Anterior cingulate cortex (tissue), 58 donors: ENCODE measurements at regions not wholly inside any gene's neighbourhood (a gene's known extent, or its start where the extent isn't known, plus 50 kb on each side); places are given as distances from the start of the nearest gene placed in this dataset.
"Not testable (repeated sequence)": the region's sequence is repeated elsewhere in the genome, so short reads cannot be mapped to it uniquely, and the experiment has no call there.

Source experiments
- DNase-seq, 58 donors: peaks; one replicate each; lab custom pipeline; 2025; lab: John Stamatoyannopoulos, UW

DNA sequence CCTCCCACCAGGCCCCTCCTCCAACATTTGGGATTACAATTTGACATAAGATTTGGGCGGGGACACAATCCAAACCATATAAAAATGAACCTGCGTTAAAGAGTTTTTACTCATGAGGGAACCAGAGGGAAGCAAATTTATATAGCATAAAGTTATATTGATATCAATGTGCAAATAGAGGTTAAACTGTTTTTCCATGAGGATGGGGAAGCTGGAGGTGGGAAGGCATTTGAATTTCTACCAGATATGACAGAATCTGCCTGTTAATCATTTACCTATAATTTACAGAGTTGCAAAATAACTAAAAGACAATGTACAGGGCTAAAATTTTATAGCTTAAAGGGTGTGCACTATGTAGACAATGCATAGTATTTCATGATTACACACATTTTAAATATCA is 322.0 kb upstream of the FKBP1C start:
- DNase-seq: no peak

DNA sequence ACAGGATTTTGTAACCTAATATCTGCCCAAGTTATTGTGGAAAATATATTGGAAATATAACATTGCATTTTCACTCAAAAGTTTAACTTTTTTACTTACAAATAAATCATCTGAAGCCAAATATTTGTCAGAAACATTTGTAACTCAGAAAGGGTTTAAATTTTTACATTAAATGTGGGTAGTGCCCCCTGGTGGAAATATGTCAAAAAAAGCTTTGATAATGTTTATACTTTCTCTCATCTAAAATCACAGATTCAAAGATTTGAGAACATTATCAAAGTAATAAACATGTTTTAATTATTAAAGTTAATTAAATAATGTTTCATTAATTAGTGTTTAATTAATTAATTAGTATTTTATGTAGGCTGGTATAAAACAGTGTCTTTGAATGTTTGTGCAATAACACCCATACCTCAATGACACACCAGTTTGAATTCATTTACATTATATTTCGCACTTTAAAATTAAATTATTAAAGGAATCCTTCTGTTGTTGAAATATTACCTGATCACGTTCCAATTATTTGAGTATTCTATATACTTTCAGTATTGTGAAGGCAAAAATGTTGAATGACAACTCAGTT is 320.1 kb upstream of the FKBP1C start:
- peak in 2 of 58 donors; percentile 1 to 6 for DNase-seq

DNA sequence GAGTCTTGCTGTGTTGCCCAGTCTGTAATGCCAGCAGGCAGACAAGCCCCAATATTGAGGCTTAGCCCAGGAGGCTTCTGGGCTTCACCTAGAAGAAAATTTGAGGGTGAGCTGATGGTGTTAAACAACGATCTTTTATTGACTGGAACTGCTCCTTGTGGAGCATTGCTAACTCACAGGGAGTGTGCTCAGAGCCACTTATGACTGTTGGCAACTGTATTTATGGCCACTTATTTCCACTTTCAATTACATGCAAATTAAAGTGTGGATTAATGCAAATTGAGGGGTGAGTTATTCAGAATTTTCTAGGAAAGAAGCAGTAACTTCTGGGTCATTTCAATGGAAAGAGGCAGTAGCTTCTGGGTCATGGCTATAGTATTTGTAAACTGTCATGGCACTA is 317.2 kb upstream of the FKBP1C start:
- DNase-seq: no peak

DNA sequence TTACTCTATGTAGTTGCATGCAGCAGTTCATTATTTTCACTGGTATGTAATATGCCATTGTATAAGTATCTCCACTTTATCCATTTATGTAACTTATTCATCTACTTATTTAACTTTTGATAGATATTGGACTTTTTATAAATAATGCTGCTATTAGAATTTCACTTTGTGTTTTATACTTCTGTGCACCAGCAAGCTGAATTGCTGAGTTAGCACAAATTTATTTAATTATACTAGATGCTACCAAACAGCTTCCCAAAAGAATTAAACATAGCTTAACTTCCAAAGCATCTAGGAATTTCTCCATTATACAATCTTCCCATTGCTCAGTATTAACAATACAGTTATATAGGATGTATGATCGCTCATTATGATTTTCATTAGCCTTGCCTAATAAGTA is 308.0 kb upstream of the FKBP1C start:
- no peak for DNase-seq

DNA sequence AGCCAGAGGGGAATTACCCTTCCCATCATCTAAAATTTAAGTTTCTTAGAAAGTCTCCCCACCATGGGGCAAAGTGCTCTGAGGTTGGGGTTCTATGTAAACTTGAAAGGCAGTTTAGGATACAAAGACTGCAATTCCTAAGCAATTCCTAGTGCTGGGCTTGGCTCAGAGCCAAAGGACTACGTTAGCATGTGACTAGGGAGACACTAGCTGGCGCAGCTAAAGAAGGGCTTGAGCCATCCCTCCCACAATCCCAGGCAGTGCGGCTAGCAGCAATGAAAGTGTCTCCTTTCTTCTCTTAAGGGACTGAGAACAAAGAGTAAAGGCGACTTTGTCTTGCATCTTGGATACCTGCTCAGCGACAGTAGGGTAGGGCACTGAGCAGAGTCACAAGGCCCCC is 306.6 kb upstream of the FKBP1C start:
- DNase-seq: no peak

DNA sequence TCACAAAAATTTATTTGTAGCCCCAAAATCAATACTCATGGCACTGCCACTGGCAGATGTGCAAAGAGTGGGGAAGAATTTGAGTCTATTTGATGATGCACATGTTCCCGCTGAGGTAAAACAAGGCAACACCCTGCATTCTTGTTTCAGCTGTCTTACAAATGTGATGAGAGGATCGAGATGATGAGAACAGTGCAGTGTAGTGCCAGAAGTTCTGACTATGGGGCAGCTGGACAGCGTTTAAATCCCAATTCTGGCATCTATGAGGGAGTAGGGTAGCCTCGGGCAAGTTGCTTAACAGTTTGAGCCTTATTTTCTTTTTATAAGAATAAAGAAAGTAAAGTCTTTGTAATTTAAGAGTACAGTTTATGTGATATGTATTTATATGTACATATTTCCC is 296.7 kb upstream of the FKBP1C start:
- DNase-seq: no peak

DNA sequence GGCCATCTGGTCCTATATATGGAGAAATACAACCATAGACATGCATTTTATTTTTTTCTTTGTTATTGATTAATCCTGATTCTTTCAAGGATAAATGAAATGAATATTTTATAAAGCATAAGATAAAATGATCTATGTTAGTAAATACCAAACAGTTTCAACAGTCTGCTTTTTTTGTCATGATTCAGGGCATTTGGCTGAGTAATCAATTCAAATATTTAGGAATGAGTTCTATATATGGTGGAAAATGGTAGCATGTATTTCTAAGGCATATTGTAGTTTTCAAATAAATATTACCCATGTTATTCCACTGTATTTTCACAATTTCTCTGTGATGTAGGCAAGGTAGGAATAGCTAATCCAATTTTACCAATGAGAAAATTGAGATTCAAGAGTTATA is 287.5 kb upstream of the FKBP1C start:
- DNase-seq: no peak

DNA sequence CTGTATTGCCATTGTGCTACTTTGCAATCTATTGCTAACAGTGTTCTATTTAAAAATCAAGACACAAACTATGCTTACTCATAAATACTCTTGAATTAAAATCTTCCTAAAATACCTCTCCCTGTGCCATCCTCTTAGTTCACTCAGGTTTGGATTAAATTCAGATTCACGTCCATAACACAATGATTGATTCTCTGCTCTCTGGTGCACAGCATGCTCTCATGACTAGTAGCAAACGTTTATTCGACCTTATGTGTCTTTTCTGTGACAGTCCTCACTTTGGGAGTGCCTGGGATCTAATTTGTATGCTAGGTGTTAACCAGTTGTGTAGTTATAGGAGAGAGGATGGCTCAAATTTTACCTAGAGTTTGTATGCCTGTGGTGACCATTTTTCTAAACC is 270.4 kb upstream of the FKBP1C start:
- DNase-seq: no peak

DNA sequence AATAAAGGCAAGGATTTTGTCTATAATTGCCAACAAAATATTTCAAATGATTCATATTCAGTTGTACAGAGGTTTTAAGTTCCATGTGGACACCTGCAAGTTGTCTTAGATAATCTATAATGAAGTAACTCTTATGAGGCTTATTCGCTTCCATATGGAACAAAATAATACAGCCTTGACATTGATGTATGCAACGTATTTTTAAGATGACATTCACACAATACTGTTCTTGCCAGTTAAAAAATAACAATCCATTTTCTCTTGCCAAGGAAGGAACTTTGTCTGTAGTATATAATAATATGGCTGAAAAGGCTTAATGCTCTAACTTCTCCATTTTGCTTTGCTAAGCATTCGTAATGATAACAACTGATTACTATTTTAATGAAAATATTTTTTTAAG is 269.3 kb upstream of the FKBP1C start:
- DNase-seq: no peak

DNA sequence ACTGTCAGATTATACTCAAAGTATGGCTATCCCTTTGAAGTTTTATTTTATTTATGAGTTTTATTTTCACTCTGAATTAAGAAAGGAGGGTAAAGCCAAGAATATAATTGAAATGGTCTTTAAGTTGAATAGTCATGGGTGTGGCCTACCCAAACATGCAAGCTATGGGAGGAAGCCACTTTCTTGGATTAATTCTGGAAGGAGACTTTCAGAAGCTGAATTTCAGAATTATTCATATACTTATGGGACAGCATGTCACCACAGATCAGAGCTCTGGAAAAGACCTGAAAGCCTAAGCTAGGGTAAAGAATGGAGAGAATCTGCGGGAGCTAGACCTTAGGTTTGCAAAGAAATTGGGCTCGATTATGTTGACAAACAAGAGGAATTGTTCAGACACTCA is 242.4 kb upstream of the FKBP1C start:
- no peak for DNase-seq

DNA sequence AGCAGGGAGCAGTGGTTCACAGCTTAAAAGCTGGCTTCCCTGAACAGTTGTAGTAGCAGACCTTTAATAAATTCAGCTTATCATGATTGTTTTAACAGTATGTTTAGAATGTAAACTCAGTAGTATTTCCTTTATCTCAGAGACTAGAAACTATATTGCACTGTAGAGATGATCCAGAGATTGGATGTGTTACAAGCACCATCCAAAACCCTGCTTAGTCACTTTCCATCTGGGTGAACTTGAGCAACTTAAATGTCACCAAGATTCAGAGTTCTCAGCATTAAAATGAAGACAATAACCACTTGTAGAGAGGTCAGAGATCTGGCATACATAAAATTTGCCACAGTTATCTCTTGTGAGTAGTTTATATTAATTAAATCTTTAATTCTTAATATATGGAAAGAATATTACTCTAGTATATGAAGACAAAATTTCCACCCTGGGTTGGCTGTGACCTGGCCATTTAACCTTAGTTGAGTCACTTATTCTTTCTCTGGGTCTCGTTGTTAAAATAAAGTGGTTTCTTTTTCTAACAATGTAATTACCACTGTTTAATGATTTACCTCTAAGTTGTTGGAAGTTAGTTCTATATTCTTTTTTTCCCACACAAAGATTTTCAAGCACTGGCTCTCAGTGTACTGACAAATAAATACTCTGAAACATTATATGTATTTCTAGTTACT is 239.2 kb upstream of the FKBP1C start:
- no peak for DNase-seq

DNA sequence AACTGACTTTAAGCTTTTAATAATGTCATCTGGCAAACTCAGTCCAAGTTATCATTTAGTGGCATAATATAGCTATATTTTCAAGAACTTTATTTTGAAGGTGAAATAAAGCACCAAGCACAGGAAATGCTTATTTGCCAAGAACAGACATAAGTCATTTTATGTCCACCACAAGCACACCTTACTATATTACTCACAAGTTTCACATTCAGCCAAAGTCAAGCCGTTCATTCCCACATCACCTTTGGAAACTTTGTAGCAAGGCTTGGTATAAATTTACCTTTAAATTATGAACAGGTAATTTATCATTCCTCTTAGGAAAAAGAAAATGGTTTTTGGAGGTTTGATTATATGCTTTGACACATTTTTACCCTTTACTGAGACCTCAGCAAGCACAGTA is 236.8 kb upstream of the FKBP1C start:
- DNase-seq: no peak

DNA sequence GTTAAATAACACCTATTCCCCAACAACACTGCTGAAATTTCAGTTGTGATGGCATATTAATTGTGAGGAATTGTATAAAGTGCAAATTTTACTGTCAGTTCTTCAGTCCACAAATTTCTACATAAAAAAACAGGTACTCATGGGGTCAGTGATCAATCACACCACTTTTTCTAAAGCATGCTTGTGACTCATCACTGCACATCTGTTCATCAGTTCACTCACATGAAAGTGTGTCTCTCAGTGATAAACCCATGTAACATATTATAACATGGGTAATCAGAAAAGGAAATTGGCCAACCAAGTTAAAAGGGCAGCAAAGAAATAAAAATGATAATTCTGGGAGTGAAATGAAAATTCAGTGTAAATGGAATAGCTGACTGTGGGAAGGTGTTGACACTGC is 234.7 kb upstream of the FKBP1C start:
- DNase-seq: no peak

DNA sequence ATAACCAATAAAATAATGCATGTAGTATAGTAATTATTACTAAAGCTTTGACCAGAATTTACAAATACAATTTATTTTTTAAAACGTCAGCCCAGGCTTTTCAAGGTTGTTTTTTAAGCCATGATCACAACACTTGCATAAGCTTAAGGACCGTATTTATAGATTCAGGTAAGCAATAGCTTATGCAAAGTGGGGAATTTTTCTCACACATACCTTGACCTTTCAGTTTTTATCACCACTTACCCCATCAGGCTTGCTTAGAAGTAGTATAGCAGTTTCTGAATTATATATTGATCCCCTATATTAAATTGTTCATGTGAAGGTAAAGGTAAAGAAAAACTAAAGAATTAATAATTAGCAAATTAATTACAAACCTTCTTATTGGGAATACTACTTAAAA is 232.3 kb upstream of the FKBP1C start:
- no peak for DNase-seq

DNA sequence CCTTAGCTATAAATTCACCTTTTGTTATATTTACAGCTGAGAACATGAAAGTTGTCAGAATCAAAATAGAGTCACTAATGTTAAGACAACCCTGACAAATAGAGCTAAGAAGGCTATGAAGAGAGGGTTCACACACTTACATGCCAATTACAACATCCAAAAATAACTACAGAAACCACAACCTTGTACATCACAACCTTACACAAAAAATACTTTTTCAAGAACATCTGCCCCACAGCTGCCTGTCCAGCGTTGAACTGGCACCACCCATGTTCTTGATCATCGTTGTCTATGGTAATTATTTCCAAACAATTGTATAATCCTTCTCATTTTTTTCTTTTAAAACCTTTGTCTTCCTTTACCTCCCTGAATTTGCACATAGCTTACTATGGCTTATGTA is 231.2 kb upstream of the FKBP1C start:
- DNase-seq: no peak

DNA sequence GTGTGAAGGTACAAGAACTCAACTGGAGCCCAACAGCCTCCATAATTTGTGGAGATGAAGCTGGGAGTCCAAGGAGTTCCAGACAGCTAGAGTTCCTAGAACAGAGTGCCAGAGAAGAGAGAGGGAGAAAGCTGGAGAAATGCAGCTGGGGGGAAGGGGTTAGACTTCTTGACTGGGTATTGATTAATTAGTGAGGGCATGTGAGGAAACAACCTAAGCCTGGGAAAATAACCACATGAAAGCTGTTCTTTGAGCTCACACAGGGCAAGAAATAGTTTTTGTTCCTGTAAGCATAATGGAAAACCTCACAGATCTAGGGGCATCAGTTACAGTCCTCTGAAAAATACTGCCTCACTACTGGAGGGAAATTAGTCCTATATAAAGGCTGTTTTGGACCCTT is 230.5 kb upstream of the FKBP1C start:
- no peak for DNase-seq

DNA sequence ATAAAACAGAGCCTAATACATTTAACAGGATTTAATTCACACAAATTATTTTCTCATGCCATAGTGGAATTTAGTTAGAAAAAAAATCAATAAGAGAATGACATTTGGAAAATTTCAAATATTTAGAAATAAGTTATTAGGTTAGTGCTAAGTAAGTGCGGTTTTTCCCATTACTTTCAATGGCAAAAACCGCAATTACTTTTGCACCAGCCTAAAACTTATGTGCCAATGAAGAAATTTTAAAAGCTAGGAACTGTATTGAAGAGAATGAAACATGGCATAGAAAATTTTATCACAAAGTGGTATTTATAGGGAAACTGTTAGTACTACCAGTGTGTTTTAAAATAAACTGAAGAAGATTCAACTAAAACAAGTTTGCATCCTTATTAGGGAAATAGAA is 228.3 kb upstream of the FKBP1C start:
- no peak for DNase-seq

DNA sequence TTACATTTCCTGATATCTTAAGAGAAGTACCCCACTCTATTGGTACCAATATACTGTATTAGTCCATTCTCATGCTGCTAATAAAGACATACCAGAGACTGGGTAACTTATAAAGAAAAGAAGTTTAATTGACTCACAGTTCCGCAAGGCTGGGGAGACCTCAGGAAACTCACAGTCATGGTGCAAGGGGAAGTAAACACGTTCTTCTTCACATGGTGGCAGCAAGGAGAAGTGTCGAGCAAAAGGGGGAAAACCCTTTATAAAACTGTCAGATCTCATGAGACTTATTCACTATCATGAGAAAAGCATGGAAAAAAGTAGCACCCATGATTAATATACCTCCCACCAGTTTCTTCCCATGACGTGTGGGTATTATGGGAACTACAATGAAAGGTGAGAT is 219.6 kb upstream of the FKBP1C start:
- DNase-seq: not testable (repeated sequence)

DNA sequence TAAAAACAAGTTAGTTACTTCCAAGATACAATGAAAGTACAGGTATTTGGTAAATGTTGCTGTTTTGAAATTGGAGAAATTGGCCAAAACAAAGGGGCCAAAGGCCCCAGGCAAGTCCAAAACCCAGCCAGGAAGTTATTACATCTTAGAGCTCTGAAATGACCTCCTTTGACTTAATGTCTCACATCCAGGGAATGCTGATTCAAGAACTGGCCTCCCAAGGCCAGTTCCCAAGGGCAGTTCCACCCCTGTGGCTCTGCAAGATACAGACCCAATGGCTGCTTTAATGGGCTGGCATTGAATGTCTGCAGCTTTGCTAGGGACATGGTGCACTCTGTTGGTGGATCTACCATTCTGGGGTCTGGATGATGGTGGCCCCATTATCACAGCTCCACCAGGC is 217.3 kb upstream of the FKBP1C start:
- no peak for DNase-seq

DNA sequence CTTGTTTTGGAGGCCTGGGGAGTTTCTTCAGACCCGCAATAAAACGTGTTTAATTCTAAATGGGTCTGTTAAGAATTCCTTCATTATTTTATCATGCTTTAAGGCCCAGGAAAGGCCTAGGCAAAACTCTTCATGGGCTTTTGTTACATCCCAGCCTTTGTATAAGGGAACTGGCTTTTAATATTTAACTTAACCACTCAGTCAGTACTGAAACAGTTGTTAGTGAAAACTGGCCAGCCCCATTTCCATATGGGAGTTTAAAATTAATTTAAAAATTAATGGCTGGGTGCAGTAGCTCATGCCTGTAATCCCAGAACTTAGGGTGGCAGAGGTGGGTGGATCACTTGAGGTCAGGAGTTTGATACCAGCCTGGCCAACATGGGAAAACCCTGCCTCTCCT is 213.2 kb upstream of the FKBP1C start:
- DNase-seq: no peak

DNA sequence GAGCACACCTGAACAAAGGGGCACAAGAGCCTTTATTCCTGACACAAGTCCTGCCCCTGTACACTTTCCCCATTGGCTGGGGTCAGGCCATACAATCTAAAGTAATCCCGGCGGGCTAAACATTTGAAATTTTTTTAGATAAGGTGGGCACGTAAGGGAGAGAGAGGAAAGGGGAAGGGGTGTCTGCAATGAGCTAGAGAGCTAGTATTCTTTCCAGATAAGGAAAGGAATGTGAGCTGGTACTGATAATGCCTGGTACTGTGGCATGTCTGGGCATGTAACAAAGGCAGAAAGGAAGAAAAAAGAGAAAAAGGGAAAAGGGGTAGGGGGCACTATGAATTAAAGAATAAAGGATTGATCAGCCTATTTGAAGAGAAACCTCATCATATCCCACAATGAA is 212.0 kb upstream of the FKBP1C start:
- not testable (repeated sequence) for DNase-seq

DNA sequence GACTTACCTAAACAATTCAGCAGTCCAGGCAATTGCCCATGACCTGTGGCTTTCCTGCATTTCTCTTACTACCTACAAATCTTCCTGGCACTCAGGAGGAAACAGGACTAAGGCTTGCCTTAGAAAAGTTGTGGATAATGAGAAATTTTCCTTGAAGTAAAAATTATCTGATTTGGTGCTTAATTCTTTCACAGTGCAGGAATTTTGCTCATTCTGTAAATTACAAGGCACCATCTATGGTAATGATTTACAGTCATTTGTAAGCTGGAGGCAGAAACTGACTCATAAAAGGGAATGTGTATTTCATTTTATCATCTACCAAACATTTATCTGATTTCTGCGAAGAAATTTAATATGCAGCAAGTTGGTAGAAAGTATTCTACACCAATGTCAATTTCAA is 211.5 kb upstream of the FKBP1C start:
- no peak for DNase-seq

DNA sequence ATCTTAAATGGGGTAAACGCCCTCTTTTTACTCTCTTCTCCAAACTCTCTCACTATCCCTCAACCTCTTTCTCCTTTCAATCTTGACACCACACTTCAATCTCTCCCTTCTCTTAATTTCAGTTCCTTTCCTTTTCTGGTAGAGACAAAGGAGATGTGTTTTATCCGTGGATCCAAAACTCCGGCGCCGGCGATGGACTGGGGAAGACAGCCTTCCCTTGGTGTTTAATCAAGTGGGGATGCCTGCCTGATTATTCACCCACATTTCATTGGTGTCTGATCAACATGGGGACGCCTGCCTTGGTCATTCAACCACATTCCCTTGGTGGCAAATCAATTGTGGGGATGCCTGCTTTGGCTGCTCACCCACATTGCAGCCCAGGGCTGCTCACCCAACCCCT is 205.3 kb upstream of the FKBP1C start:
- not testable (repeated sequence) for DNase-seq
